NCI-H748 treated with DMSO at 0.1 percent for 48 hours (cell line): ENCODE measurements at regions not wholly inside any gene's neighbourhood (a gene's known extent, or its start where the extent isn't known, plus 50 kb on each side); places are given as distances from the start of the nearest gene placed in this dataset.

Experiments used
- DNase-seq: peaks from one replicate; lab custom pipeline; 2025; lab: John Stamatoyannopoulos, UW

GRCh38 chr19:30781519-30781918 lies 409.3 kb downstream of the ZNF536 start:
- DNase-seq, result no peak

DNA sequence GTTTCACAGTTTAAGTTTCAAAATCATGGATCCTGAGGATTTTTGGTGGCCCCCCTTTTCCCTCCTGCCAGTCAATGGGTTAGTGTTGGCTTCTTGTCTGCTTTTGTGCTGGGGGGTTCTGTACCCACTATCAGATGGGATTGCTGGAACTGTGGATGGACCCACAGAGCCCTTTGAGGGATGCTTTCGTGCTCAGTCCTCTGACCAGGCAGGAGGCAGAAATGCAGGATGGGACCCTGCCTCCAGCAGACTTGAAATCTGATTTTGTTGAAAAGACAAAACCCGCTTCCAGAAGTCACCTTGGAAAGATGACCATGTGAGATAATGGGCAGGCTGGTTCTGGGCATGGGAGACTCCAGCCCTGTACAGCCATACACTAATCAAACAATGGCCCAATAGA lies 408.9 kb downstream of the ZNF536 start:
- no peak for DNase-seq

DNA sequence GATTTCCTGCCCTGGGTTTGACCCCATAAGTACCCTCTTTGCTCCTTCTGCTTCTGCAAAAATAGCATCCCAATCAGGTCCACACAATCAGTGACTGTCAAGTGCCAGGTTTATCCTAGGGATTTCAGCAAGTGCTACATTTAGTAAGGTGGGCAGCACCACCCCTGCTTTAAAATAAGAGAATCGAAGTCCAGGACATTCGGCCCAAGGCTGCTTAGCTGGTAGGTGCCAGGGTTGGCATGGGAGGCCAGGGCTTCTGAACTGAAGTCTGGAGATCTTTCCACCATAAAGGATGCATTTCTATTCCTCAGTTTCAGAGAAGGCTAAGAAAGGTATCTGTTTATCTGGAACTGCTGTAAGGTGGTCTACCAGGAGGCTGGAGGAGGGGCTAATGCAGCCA lies 408.3 kb downstream of the ZNF536 start:
- DNase-seq, result no peak

DNA sequence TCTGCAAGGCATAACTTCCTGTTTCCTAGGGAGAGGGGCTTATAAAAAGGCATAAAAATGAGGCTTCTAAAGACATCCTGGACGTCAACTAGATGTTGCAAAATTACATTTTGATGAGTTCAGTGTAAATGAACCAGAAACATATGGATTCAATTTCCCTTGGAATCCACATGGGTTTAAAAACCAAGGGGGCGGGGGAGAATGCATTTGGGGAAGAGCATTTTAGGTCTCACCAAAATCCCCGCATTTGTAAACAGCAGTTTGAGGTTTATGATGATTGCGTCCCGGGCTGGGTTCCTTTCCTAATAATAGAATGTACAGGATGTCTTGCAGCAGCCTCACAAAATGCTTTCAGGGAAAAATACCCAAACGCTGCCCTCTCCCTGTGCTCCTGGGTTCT lies 407.8 kb downstream of the ZNF536 start:
- no peak for DNase-seq

DNA sequence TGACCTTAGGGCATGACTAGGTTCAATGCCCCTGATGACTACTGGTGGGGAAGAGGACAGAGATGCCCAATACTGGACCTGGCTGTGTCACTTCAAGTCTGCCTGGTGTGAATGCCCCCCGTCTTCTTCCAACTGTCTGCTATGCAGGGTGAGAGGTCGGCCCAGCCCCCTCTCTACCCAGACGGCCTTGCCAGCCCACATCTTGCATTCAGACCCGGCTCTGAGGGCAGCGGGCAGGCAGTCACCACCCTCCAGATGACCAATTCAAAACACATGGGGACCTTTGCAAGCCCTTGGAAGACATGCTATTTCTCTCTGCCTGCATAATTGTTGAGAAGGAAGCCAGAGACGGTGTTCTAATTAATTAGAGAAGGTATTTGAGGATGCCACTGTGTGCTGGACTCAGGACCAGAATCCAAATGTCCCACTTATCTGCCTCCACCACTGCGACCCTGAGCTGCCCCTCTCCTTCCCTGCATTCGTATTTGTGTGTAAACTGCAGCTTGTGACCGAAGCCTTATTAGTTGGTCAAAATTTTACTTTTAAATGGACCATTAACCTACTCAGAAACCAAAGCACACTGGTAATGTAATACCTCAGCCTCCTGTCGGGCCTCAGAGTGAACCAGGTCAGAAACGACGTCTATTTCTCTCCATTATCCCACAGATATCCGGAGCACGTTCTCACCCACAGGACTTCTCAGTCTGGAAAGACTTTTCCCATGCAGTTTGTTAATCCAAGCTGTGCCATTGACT lies 407.0 kb downstream of the ZNF536 start:
- DNase-seq, result no peak

GRCh38 chr19:30778061-30778460 lies 405.9 kb downstream of the ZNF536 start:
- DNase-seq, result no peak

GRCh38 chr19:30775956-30776355 lies 403.8 kb downstream of the ZNF536 start:
- no peak for DNase-seq

DNA sequence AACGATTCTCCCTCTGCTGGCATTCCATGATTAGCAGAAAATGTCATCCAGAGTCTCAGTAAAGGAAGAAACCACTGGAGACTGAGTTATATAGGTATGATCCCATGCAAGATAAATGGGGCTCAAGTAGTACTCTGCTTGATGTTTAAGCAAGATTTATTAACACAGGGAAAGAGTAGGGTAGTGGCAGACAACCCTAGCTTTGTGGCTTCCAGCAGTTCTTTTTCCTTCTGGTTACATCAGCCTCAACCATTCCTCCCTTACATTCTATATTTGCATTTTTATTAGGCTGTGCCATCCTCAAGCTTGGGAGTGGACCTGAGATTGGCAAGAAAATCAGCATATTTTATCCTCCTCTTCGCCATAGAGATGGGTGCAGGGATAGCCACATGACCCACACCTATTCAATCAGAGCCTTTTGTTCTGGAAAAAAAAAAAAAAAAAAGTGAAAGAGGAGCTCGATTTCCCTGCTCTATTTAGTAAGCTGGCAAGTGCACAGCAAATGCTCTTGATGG lies 402.1 kb downstream of the ZNF536 start:
- DNase-seq, result no peak

DNA sequence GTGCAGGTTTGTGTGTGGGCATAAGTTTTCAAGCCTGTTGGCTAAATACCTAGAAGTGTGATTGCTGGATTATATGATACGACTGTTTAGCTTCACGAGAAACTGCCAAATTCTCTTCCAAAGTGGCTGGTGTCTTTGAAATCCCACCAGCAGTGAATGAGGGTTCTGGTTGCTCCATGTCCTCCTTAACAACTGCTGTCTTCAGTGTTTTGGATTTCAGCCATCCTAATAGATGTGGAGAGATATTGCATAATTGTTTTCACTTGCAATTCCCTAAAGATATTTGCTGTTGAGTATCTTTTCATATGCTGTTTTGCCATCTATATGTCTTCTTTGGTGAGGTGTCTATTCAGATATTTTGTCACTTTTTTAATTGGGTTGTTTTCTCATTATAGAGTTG lies 390.5 kb downstream of the ZNF536 start:
- DNase-seq, result no peak

DNA sequence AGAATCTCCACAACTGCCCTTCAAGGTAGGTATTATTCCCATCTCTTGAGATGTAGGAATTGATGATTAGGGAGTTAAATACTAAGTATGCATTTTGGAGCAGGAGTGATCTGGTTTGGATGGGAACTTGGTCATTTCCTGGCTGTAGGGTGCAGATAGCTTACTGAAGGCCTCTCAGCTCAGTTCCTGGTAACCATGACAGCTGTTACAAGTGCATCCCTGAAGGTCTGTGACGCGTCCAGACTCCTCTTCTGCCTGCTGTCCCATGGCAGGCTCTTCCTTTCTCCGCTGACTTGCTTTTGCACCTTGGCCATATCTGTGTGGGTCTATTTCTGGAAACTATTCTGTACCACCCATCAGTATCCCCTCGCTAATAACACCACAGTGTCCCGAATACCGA lies 387.8 kb downstream of the ZNF536 start:
- DNase-seq, result no peak

GRCh38 chr19:30757837-30758617 lies 385.8 kb downstream of the ZNF536 start:
- no peak for DNase-seq

GRCh38 chr19:30757104-30757836 lies 385.1 kb downstream of the ZNF536 start:
- no peak for DNase-seq

DNA sequence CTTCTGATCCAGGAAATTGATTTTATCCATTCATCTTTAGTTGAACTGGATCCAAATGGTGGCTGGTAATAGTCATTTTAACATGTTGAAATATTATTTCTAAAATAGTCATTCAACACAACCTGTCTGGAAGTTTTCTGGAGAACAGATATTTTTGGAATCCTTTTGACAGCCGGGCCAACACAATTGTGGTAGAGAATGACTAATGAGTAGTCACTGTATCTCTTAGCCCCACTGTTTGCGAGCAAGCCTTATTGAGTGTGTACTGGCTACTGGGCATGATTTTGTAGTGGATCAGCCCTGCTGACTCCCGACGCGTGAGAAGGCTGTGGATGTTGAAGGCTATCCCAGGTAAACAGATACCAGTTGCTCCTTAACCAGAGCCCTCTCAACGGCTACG lies 383.4 kb downstream of the ZNF536 start:
- DNase-seq, result no peak

- no peak for DNase-seq
Observed at GRCh38 chr19:30754162-30754561, 382.0 kb downstream of the ZNF536 start.

- DNase-seq, result no peak
Observed at GRCh38 chr19:30752876-30753275, 380.7 kb downstream of the ZNF536 start.

GRCh38 chr19:30752201-30752600 lies 380.0 kb downstream of the ZNF536 start:
- no peak for DNase-seq

- no peak for DNase-seq
Observed at GRCh38 chr19:30745476-30745985, 373.3 kb downstream of the ZNF536 start.

- DNase-seq, result no peak
Observed at GRCh38 chr19:30744741-30745475, 372.7 kb downstream of the ZNF536 start.

DNA sequence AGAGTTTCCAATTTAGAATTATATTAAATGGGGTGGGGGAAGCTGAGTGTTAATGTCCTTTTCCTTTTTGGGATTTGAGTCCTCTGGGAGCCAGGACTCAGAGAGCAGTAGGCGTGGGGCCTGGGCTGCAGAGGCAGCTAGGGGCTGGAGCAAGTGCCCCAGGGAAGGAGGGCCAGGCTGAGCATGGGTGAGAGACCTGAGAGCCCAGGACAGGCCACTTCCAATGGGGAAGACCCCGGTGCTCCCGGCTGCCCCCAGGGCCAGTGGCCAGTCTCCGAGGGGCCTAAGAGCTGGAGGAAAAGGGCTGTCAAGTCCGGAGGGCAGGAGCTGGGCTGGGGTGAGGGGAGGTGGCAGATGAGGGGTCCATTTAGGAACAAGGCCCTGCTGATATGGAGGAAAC lies 371.5 kb downstream of the ZNF536 start:
- DNase-seq, result no peak

- no peak for DNase-seq
Observed at GRCh38 chr19:30743011-30743410, 370.8 kb downstream of the ZNF536 start.

DNA sequence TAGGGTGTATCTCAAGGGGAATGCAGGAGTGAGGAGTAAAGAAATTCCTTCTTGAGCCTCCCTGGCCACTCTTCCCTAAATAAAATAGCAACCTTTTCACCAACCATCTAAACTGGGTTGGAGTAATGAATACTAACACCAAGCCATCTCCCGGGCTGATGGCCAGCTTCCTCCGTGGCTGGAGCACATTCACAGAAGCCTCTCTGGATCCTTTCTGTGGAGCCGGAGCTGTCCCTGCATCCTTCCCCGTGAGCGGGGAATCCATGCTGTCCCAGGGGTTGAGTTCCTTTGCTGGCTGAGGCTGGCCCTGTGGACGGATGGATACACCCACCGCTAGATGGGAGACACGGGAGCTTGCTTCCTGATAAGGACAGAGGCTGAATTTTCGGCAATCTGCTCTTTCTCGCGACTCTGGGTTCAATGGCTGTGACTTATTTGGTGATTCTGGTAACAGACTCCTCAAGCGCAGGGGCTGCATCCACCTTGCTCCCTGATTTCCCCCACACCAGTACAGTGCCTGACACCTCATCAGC lies 370.3 kb downstream of the ZNF536 start:
- no peak for DNase-seq
